HFFc6 (cell line): ENCODE measurements at regions not wholly inside any gene's neighbourhood (a gene's known extent, or its start where the extent isn't known, plus 50 kb on each side); places are given as distances from the start of the nearest gene placed in this dataset.

Experiments used
- DNase-seq: peaks from one replicate; pipeline ENCODE4 v3.0.0-alpha.2; 2018
- H3K27ac Mint-ChIP-seq: 2 replicates; pipeline ENCODE4 v1.8.0; 2020; ENCODE audit warnings: mild to moderate bottlenecking, mixed read lengths
- H3K27me3 Mint-ChIP-seq: 2 replicates; pipeline ENCODE4 v1.8.0; 2021; ENCODE audit warnings: mild to moderate bottlenecking, moderate library complexity, mixed read lengths; ENCODE audit not compliant: insufficient read depth
- H3K36me3 Mint-ChIP-seq: 2 replicates; pipeline ENCODE4 v1.8.0; 2021; ENCODE audit warnings: low read depth, mixed read lengths
- H3K4me1 Mint-ChIP-seq: 2 replicates; pipeline ENCODE4 v1.8.0; 2020; ENCODE audit warnings: low read depth, mixed read lengths
- H3K4me3 Mint-ChIP-seq: 2 replicates; pipeline ENCODE4 v1.8.0; 2020; ENCODE audit warnings: mild to moderate bottlenecking, moderate library complexity, mixed read lengths
- H3K9me3 Mint-ChIP-seq: 2 replicates; pipeline ENCODE4 v1.8.0; 2020; ENCODE audit warnings: mild to moderate bottlenecking, mixed read lengths
- TF ChIP-seq, protein P1 (sequence below): fragments of 200-600 bp; sonication (generic); IDR thresholded peaks from 2 replicates; pipeline ENCODE4 v1.5.0; 2021; ENCODE audit warnings: antibody characterized with exemption, mild to moderate bottlenecking

DNA sequence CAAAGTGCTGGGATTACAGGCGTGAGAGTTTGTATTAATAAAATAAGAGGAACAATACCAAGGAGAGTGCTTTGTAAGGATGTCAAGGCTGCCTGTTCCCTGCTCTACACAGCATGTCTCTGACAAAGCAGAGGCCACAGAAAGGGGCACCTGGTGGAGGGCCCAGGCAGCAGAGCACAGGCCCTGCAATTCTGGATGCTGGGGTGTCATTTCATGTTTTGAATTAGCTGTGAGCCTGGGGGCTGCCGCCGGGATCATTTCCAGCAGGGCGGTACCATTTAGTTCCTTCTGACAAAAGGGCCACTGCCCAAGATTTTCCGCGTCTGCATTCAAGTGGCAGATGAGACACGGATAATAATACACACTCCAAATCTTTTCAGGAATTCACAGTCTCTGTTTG lies 396.9 kb downstream of the GADD45G start:
- DNase-seq = no peak
- Mint-ChIP-seq H3K36me3 (no peaks in the 10 kb centered on the region), H3K4me3 (no peak overlapping the region), H3K27ac (no peak overlapping the region), H3K4me1 (no peaks in the 10 kb centered on the region), H3K9me3 (peaks cover 31% of the 10 kb centered on the region), H3K27me3 (no peaks in the 10 kb centered on the region; the same call in 1 of the 2 replicates)
- TF ChIP-seq, protein P1, sequence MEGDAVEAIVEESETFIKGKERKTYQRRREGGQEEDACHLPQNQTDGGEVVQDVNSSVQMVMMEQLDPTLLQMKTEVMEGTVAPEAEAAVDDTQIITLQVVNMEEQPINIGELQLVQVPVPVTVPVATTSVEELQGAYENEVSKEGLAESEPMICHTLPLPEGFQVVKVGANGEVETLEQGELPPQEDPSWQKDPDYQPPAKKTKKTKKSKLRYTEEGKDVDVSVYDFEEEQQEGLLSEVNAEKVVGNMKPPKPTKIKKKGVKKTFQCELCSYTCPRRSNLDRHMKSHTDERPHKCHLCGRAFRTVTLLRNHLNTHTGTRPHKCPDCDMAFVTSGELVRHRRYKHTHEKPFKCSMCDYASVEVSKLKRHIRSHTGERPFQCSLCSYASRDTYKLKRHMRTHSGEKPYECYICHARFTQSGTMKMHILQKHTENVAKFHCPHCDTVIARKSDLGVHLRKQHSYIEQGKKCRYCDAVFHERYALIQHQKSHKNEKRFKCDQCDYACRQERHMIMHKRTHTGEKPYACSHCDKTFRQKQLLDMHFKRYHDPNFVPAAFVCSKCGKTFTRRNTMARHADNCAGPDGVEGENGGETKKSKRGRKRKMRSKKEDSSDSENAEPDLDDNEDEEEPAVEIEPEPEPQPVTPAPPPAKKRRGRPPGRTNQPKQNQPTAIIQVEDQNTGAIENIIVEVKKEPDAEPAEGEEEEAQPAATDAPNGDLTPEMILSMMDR = no peak

DNA sequence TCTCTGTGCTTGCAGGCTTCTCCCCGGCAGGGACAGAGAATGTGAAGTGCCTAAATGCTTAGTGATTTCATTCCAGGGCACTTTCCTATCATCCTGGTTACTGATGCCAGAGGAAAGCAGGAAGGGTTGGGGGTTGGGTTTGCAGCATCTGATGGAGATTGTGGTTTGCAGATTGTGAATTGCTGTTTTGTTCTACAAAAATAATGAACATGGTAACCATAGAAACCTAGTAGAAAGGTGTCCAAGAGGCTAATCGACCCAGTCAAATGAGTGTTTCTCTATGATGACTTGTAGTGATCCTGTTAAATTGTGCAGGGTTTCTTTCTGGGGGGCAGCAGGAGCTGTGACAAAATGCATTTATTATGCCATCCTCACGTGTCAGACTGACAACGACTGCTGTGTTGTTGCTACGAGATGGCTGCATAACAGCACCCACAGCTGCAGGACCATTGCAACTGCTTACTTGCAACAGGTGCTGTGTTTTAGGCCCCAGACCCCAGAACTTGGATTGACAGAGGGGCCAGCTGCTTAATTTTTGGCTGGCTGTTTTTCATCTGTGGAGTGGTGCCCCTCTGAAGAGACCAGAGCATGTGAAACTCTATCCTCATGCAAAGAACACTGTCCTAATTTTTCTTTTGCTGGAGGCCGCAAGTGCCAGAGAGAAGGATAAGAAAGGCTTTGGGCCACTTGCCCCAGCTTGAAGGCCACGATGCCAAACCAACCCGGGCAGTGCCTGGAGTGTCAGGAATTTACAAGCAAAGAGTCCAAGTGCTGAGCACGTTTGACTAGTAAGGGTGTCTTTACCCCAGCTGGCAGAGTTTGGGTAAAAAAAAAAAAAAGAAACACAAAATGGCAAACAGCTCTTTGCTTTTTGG lies 397.8 kb downstream of the GADD45G start:
- Mint-ChIP-seq H3K4me3 (no peak overlapping the region), H3K27me3 (no peaks in the 10 kb centered on the region; the same call in 1 of the 2 replicates), H3K27ac (no peak overlapping the region), H3K36me3 (no peaks in the 10 kb centered on the region), H3K4me1 (no peaks in the 10 kb centered on the region), H3K9me3 (peaks cover 30% of the 10 kb centered on the region)
- TF ChIP-seq, protein P1 = no peak
- no peak for DNase-seq

DNA sequence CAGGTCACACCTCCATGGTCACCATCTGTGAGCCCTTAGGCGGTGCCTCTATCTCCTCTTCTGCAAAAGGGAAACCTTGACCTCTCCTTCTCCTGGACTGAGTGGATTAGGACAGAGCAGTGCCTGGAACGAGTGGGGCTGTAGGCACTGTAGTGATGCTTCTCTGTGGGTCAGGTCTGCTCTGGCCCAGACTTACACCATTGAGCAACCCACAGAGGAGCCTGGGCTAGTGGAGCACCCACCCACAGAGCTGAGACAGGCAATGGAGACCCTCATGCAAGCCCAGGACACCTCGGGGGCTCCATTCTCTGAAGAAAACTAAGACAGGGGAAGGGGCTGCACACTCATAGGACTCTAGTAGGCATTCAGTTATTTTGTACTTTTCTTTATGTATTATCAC lies 400.6 kb downstream of the GADD45G start:
- H3K4me1 Mint-ChIP-seq = no peaks in the 10 kb centered on the region
- H3K9me3 Mint-ChIP-seq = peaks cover 35% of the 10 kb centered on the region
- TF ChIP-seq, protein P1 = no peak
- H3K27me3 Mint-ChIP-seq = no peaks in the 10 kb centered on the region; the same call in 1 of the 2 replicates
- H3K4me3 Mint-ChIP-seq = no peak overlapping the region
- no peaks in the 10 kb centered on the region for H3K36me3 Mint-ChIP-seq
- DNase-seq = no peak
- no peak overlapping the region for H3K27ac Mint-ChIP-seq

DNA sequence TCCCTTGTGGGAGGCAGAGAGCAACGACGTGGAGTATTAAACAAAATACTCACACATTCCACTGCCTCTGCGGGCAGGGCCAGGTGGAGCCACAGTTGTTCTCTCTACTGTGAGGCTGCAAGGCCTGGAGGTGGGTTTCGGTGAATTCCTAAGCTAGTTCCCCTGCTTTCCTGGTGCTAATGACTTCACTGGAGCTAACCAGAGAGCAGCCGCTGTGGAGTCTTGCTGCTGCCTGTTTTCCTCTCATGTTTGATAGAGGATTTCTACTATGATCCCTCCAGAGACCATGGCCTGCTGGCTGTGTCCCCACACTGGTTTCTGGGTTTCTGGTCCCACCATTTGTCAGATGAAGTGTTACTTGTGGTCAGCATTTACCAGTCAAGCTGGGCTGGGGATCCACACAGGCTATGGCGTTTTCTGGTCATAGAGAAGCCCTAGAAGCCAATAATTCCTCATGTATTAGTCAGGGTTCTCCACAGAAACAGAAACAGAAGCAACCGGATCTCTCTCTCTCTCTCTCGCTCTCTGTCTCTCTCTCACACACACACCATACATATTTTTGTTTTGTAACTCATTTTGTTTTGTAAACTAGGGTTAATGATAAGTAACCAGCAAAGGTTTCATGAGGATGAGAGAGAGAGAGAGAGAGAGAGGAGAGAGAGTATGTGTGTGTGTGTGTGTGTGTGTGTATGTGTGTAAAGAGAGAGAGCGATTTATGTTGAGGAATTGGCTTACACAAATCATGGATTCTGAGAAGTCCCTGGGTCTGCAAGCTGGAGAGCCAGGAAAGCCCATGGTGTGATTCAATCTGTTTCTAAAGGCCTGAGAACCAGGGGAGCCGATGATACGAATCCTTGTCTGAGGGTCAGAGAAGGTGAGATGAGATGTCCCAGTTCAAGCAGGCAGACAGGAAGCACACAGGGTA lies 403.0 kb downstream of the GADD45G start:
- H3K27me3 Mint-ChIP-seq = no peaks in the 10 kb centered on the region
- DNase-seq = no peak
- H3K36me3 Mint-ChIP-seq = no peaks in the 10 kb centered on the region
- H3K27ac Mint-ChIP-seq = no peak overlapping the region
- TF ChIP-seq, protein P1 = no peak
- H3K4me1 Mint-ChIP-seq = no peaks in the 10 kb centered on the region
- no peak overlapping the region for H3K4me3 Mint-ChIP-seq
- peaks cover 34% of the 10 kb centered on the region for H3K9me3 Mint-ChIP-seq

DNA sequence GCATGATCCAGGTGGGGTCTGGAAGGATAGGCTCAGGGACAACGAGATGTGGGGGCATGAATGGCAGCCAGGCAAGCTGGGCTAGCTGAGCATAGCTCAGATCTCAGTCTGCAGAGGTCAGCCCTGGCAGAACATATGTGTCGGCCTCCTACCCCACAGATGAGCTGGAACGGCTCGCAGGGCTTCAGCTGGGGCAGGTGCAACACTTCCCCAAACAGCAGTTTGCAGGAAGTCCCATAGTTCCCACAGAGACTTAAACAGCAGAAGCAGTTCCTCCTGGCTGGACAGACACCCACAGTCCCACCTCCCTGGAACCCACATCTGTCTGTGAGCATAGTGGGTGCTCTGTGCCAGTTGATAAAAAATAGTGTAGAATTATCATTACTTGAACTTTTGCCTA lies 404.6 kb downstream of the GADD45G start:
- H3K27ac Mint-ChIP-seq = no peak overlapping the region
- H3K27me3 Mint-ChIP-seq = no peaks in the 10 kb centered on the region
- peaks cover 41% of the 10 kb centered on the region for H3K9me3 Mint-ChIP-seq
- no peak for DNase-seq
- H3K4me3 Mint-ChIP-seq = no peak overlapping the region
- TF ChIP-seq, protein P1 = no peak
- H3K36me3 Mint-ChIP-seq = no peaks in the 10 kb centered on the region
- H3K4me1 Mint-ChIP-seq = no peaks in the 10 kb centered on the region
